Vagina (tissue), 2 donors: ENCODE measurements at regions not wholly inside any gene's neighbourhood (a gene's known extent, or its start where the extent isn't known, plus 50 kb on each side); places are given as distances from the start of the nearest gene placed in this dataset.

Experiments
- POLR2A ChIP-seq, 2 donors: fragments of 450-650 bp; IDR thresholded peaks; one replicate each; pipeline ENCODE4 v1.6.1; 2017; ENCODE audit warnings: antibody characterized with exemption in 2 of 2, mild to moderate bottlenecking in 2 of 2, moderate library complexity in 2 of 2
- POLR2AphosphoS5 ChIP-seq, 2 donors: sonication (generic); formaldehyde crosslinking; IDR thresholded peaks; one replicate each; pipeline ENCODE4 v1.9.0; 2017; ENCODE audit warnings: antibody characterized with exemption in 2 of 2, mild to moderate bottlenecking in 2 of 2, low read depth in 1 of 2; ENCODE audit not compliant: insufficient read depth in 1 of 2
- TF ChIP-seq, protein P1 (sequence below), 3 experiments: fragments of 450-650 bp in 2 of 3; fragments of 200-600 bp in 1 of 3; sonication (generic) in 1 of 3; IDR thresholded peaks; one replicate each; pipeline ENCODE4 v1.5.1; 2017 to 2019; ENCODE audit warnings: antibody characterized with exemption in 3 of 3, mild to moderate bottlenecking in 2 of 3, moderate library complexity in 2 of 3

DNA sequence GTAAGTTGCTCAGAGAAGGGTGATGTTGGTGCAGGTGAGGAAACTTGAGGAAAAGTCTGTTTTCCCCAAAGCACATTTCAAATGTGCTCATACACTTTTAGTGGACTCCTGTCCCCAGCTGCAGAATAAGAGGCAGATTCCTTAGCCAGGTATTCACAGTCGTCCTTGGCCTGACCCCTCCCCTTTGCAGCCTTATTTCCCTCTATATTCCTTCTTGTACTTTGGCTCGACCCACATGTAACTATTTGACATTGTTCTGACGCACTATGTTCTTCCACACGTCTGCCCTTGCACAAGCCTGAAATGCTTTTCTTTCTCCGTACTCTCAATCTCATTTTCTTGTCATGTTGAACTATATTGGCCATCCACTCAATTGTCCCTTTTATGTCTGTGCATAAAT is 498.4 kb upstream of the USP24 start:
- TF ChIP-seq, protein P1, sequence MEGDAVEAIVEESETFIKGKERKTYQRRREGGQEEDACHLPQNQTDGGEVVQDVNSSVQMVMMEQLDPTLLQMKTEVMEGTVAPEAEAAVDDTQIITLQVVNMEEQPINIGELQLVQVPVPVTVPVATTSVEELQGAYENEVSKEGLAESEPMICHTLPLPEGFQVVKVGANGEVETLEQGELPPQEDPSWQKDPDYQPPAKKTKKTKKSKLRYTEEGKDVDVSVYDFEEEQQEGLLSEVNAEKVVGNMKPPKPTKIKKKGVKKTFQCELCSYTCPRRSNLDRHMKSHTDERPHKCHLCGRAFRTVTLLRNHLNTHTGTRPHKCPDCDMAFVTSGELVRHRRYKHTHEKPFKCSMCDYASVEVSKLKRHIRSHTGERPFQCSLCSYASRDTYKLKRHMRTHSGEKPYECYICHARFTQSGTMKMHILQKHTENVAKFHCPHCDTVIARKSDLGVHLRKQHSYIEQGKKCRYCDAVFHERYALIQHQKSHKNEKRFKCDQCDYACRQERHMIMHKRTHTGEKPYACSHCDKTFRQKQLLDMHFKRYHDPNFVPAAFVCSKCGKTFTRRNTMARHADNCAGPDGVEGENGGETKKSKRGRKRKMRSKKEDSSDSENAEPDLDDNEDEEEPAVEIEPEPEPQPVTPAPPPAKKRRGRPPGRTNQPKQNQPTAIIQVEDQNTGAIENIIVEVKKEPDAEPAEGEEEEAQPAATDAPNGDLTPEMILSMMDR (IDR thresholded peaks at IDR 0.05) = no peak
- TF ChIP-seq POLR2A (IDR thresholded peaks at IDR 0.05) = no peak
- TF ChIP-seq POLR2AphosphoS5 (IDR thresholded peaks at IDR 0.05; ENCODE audit: insufficient read depth in 1 of 2, low read depth in 1 of 2) = no peak
